ENCODE measurements at regions not wholly inside any gene's neighbourhood (a gene's known extent, or its start where the extent isn't known, plus 50 kb on each side); places are given as distances from the start of the nearest gene placed in this dataset.

GRCh38 chr2:156787517-156787916 is 351.3 kb downstream of the GPD2 start:
- TF ChIP-seq CTCF (IDR thresholded peaks at IDR 0.05; ENCODE audit: unreplicated experiment): no peak
- Mint-ChIP-seq H3K27me3 (ENCODE audit: unreplicated experiment) (no peaks in the 10 kb centered on the region), H3K4me1 (ENCODE audit: low read depth, unreplicated experiment) (no peaks in the 10 kb centered on the region), H3K36me3 (ENCODE audit: insufficient read depth, unreplicated experiment) (no peaks in the 10 kb centered on the region), H3K4me3 (ENCODE audit: low read depth, unreplicated experiment) (no peak overlapping the region), H3K9me3 (ENCODE audit: low read depth, unreplicated experiment) (no peaks in the 10 kb centered on the region), H3K27ac (ENCODE audit: unreplicated experiment) (no peak overlapping the region)
- BruUV-seq (replicated peaks): no TSS peak
- intact Hi-C loops (cut with micrococcal nuclease; ENCODE audit: unreplicated experiment): no loop called here
- DNase-seq: no peak
- CTCF ChIA-PET: no interaction called here

- H3K4me3 Mint-ChIP-seq (ENCODE audit: low read depth, unreplicated experiment): no peak overlapping the region
- intact Hi-C loops (cut with micrococcal nuclease; ENCODE audit: unreplicated experiment): no loop called here
- H3K4me1 Mint-ChIP-seq (ENCODE audit: low read depth, unreplicated experiment): no peaks in the 10 kb centered on the region
- no peak overlapping the region for H3K27ac Mint-ChIP-seq (ENCODE audit: unreplicated experiment)
- TF ChIP-seq CTCF (IDR thresholded peaks at IDR 0.05; ENCODE audit: unreplicated experiment): no peak
- H3K9me3 Mint-ChIP-seq (ENCODE audit: low read depth, unreplicated experiment): no peaks in the 10 kb centered on the region
- no peaks in the 10 kb centered on the region for H3K36me3 Mint-ChIP-seq (ENCODE audit: insufficient read depth, unreplicated experiment)
- no peak for DNase-seq
- no peaks in the 10 kb centered on the region for H3K27me3 Mint-ChIP-seq (ENCODE audit: unreplicated experiment)
- CTCF ChIA-PET: no interaction called here
- BruUV-seq (replicated peaks): no TSS peak
These were observed 354.3 kb downstream of the GPD2 start for GRCh38 chr2:156790343-156791037.

GRCh38 chr2:156792242-156792840 is 356.2 kb downstream of the GPD2 start:
- Mint-ChIP-seq H3K9me3 (ENCODE audit: low read depth, unreplicated experiment) (no peaks in the 10 kb centered on the region), H3K36me3 (ENCODE audit: insufficient read depth, unreplicated experiment) (no peaks in the 10 kb centered on the region), H3K27ac (ENCODE audit: unreplicated experiment) (no peak overlapping the region), H3K4me3 (ENCODE audit: low read depth, unreplicated experiment) (no peak overlapping the region), H3K27me3 (ENCODE audit: unreplicated experiment) (no peaks in the 10 kb centered on the region), H3K4me1 (ENCODE audit: low read depth, unreplicated experiment) (no peaks in the 10 kb centered on the region)
- no TSS peak for BruUV-seq (replicated peaks)
- TF ChIP-seq CTCF (IDR thresholded peaks at IDR 0.05; ENCODE audit: unreplicated experiment): no peak
- intact Hi-C loops (cut with micrococcal nuclease; ENCODE audit: unreplicated experiment): no loop called here
- CTCF ChIA-PET: no interaction called here
- no peak for DNase-seq

- H3K9me3 Mint-ChIP-seq (ENCODE audit: low read depth, unreplicated experiment): no peaks in the 10 kb centered on the region
- H3K27ac Mint-ChIP-seq (ENCODE audit: unreplicated experiment): no peak overlapping the region
- BruUV-seq (replicated peaks): no TSS peak
- H3K4me1 Mint-ChIP-seq (ENCODE audit: low read depth, unreplicated experiment): peaks cover 2% of the 10 kb centered on the region
- no peaks in the 10 kb centered on the region for H3K36me3 Mint-ChIP-seq (ENCODE audit: insufficient read depth, unreplicated experiment)
- CTCF ChIA-PET: no interaction called here
- H3K27me3 Mint-ChIP-seq (ENCODE audit: unreplicated experiment): no peaks in the 10 kb centered on the region
- TF ChIP-seq CTCF (IDR thresholded peaks at IDR 0.05; ENCODE audit: unreplicated experiment): no peak
- no peak overlapping the region for H3K4me3 Mint-ChIP-seq (ENCODE audit: low read depth, unreplicated experiment)
- intact Hi-C loops (cut with micrococcal nuclease; ENCODE audit: unreplicated experiment): no loop called here
- DNase-seq: no peak
These were observed 361.7 kb downstream of the GPD2 start for GRCh38 chr2:156797832-156798231.
